RCC 7860 (cell line): ENCODE measurements at regions not wholly inside any gene's neighbourhood (a gene's known extent, or its start where the extent isn't known, plus 50 kb on each side); places are given as distances from the start of the nearest gene placed in this dataset.

Experiments
- DNase-seq: peaks from one replicate; pipeline ENCODE4 v3.0.0-alpha.2; 2015; ENCODE audit warnings: low spot score
- FAIRE-seq: peaks from 2 replicates; lab custom pipeline; 2012; peaks lifted over from hg19 to GRCh38; lab: Jason Lieb, UNC

- FAIRE-seq (no peak), DNase-seq (no peak)
Measured at GRCh38 chrX:97763391-97763790, 879.7 kb downstream of the RPA4 start.

- FAIRE-seq: no peak
- no peak for DNase-seq
Measured at GRCh38 chrX:97763981-97764380, 880.3 kb downstream of the RPA4 start.

GRCh38 chrX:97766501-97767095 lies 882.9 kb downstream of the RPA4 start:
- FAIRE-seq (no peak), DNase-seq (no peak)

GRCh38 chrX:97787311-97787710 lies 903.6 kb downstream of the RPA4 start:
- DNase-seq (no peak), FAIRE-seq (no peak)

GRCh38 chrX:97787849-97788248 lies 904.1 kb downstream of the RPA4 start:
- FAIRE-seq (no peak), DNase-seq (no peak)

GRCh38 chrX:97790850-97791249 lies 907.1 kb downstream of the RPA4 start:
- DNase-seq: no peak
- FAIRE-seq: no peak

GRCh38 chrX:97797076-97797475 lies 913.4 kb downstream of the RPA4 start:
- no peak for FAIRE-seq
- DNase-seq: no peak

DNA sequence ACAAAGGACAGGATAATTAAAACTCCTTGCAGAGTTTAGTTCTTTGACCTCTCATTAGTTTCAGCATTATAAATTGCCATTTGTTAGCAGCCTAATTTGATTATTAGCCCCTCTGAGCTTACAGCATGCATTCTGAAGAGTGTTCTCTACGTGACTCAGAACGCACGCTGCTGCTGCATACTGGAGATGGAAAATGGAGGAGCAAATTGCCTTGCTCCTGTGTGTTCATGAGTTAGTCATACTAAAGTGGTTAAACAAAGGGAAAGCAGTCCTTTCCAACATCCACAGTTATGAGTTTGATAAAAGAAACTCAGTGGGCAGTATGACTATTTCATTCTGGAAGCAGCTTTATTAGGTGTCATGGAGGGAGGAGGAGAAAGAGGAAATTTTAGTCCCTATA lies 922.5 kb downstream of the RPA4 start:
- DNase-seq: peak; percentile 5
- FAIRE-seq: no peak

- no peak for FAIRE-seq
Measured at GRCh38 chrX:97806946-97807345, 923.2 kb downstream of the RPA4 start.

DNA sequence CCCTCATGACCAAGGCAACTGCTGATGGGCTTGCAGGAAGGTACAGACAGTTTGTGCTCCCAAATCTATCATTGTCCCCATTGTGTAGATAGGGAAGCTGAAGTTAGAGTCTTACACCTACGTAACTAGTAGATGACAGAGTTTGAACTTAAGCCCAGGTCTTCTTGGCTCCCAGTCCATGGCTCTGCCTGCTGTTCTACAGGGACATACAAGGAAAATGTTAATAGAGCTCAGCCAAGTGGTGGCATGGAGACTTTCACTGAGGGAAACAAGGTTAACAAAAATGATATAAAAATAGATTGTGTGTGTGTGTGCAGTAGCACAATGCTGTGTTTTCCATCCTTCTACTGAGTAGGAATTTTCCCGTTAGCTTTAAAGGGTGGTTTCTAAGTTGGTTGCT lies 936.5 kb downstream of the RPA4 start:
- FAIRE-seq (no peak), DNase-seq (no peak)

More at GRCh38 chrX:97806946-97807345, 923.2 kb downstream of the RPA4 start:
- no peak for DNase-seq

DNA sequence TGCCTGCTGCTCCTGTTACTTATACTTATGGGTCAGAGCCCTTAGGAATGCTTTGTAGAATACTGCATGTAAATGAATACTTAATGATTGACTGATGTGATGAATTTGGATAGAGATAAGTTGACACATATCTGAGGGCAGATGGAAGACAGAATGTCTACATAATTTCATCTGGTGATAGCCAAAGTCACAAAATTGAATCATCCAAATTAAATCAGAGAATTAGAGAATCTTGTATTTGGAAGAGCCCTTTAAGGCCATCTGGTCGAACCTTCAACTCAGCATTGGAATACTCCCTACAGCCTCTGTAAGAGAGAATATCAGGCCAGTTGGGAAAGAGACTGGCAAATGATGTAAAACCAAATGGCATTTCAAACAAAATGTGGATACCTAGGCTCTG lies 944.8 kb downstream of the RPA4 start:
- no peak for FAIRE-seq
- DNase-seq: no peak

DNA sequence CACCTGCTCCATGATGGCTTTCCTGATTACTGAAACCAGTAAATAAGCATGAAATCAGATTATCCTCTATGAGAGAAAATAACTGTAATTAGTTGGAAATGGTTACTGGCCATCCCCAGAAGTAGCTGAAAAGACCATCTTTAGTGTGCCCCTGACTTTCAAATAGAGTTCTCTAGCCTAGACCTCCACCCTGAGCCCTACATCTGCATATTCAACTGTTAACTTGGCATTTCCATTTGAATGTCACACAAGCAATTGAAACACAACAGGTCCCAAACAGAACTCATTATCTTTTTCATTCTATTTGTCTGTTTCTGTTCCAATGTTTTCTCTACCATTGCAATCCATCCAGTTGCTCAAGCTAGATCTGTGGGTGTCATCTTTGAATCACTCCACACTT lies 952.3 kb downstream of the RPA4 start:
- no peak for DNase-seq
- FAIRE-seq: no peak

GRCh38 chrX:97841544-97842179 lies 958.0 kb downstream of the RPA4 start:
- DNase-seq (no peak), FAIRE-seq (no peak)

- DNase-seq (no peak), FAIRE-seq (no peak)
Measured at GRCh38 chrX:97842468-97843199, 958.9 kb downstream of the RPA4 start.

- no peak for DNase-seq
- no peak for FAIRE-seq
Measured at GRCh38 chrX:97843200-97843811, 959.6 kb downstream of the RPA4 start.

- FAIRE-seq: no peak
- DNase-seq: no peak
Measured at GRCh38 chrX:97844161-97844560, 960.5 kb downstream of the RPA4 start.

GRCh38 chrX:97844943-97845342 lies 961.2 kb downstream of the RPA4 start:
- DNase-seq (no peak), FAIRE-seq (no peak)

DNA sequence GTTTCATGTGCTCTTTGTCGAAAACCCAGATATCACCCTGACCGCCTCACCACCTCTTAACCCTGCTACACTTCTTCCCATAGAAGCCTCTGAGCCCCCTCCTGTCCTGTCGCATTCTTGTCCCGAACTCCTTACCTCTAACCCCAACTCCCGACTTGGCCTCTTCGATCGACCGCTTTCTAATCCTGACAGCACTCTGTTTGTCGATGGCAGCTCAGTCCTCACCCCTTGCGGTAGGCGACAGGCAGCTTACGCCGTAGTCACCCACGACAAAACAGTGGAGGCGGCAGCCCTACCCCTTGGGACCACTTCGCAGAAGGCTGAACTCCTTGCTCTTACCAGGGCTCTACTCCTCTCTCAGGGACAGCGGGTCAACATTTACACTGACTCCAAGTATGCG lies 961.7 kb downstream of the RPA4 start:
- no peak for FAIRE-seq
- DNase-seq: no peak

GRCh38 chrX:97846228-97846627 lies 962.5 kb downstream of the RPA4 start:
- FAIRE-seq (no peak), DNase-seq (no peak)

GRCh38 chrX:97846718-97847237 lies 963.1 kb downstream of the RPA4 start:
- no peak for FAIRE-seq
- no peak for DNase-seq

DNA sequence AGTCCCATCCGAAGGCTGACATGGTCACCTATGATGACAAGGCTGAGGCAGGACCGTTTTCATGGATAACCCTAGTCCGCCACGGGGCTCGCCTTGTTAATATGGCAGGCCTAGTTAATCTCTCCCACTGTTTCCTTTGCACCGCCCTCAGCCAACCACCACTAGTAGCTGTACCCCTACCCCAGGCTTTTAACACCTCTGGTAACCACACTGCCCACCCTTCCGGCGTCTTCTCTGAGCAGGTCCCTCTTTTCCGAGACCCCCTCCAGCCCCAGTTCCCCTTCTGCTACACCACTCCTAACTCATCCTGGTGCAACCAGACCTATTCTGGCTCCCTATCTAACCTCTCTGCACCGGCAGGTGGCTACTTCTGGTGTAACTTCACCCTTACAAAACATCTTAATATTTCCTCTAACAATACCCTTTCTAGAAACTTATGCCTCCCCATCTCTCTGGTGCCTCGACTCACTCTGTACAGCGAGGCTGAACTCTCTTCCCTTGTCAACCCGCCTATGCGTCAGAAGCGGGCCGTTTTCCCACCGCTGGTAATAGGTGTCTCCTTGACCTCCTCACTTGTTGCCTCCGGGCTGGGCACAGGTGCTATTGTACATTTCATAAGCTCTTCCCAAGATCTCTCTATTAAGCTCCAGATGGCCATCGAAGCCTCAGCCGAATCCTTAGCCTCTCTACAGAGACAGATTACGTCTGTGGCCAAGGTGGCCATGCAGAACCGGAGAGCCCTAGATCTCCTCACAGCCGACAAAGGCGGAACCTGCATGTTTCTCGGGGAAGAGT lies 964.4 kb downstream of the RPA4 start:
- DNase-seq: no peak
- no peak for FAIRE-seq
